AG10803 (cell line): ENCODE measurements at regions not wholly inside any gene's neighbourhood (a gene's known extent, or its start where the extent isn't known, plus 50 kb on each side); places are given as distances from the start of the nearest gene placed in this dataset.

Source experiments
- DNase-seq: peaks from one replicate; pipeline ENCODE4 v3.0.0; 2010; ENCODE audit warnings: low read depth
- H3K4me3 ChIP-seq: 2 replicates; pipeline ENCODE4 v1.5.1; 2011; ENCODE audit warnings: mild to moderate bottlenecking, low read length, control low read depth
- CTCF ChIP-seq: conservative IDR thresholded peaks from 2 replicates; pipeline ENCODE4 v1.5.1; 2011; ENCODE audit warnings: mild to moderate bottlenecking, low read length, control low read depth, inconsistent platforms

DNA sequence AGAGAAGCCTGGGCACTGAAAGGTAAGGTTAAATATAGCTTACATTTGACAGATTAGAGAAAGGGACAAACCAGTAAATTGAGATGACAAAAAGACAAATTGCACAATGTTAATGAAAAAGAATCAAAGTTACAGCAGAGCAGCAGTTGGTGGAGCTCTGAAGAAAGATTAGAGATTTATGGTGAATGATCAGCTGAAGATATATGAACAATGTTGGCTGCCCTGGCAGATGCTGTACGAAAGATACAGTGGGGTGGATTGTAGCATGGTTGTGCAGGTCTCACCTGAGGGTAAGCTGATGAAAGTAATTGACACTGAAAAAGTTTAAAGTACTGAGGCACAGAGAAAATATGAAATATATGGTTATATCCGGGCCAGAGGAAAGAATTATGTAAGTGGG, 492.1 kb downstream of the ARHGEF28 start:
- DNase-seq, result no peak
- no peak overlapping the region for H3K4me3 ChIP-seq
- no peak for TF ChIP-seq CTCF

DNA sequence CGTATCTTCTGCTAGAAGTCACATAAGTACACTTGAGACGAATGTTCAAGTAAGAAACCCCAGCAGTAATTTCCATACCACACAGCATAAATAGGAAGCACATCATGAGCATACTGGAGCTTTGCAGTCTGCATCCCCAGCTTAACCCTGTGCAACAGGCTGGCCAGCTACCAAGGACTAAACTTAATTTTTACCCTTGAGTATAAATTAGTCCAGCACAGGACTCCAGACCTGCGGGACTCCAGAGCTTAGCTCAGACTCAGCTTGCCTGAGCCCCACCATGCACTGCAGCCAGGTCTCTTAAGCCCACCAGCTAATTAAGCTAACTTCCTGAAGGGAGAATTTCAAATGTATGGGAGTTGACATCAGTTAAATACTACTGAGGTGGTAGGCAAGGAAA, 491.0 kb downstream of the ARHGEF28 start:
- TF ChIP-seq CTCF, result no peak
- no peak for DNase-seq
- no peak overlapping the region for H3K4me3 ChIP-seq

DNA sequence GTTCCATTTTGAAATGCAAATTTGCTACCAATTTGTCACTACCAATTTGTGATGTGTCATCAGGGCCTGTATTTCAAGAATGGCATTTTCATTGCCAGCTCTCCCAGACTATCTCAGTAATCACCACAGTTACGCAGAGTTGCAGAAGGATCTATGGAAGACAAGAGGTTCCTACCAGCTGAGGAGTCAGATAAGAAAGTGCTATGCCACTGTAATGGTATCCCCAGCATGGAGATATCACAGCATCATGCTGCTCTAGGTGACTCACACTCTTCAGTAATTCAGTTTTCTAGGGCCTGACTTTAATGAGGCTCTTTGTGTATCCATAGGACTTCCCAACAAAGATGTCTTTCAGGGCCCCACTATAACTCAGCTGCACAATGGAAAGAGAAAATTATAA, 490.3 kb downstream of the ARHGEF28 start:
- no peak for DNase-seq
- no peak for TF ChIP-seq CTCF
- H3K4me3 ChIP-seq, result no peak overlapping the region

GRCh38 chr5:74113927-74114326, 487.9 kb downstream of the ARHGEF28 start:
- H3K4me3 ChIP-seq, result no peak overlapping the region
- DNase-seq, result no peak
- TF ChIP-seq CTCF, result no peak

DNA sequence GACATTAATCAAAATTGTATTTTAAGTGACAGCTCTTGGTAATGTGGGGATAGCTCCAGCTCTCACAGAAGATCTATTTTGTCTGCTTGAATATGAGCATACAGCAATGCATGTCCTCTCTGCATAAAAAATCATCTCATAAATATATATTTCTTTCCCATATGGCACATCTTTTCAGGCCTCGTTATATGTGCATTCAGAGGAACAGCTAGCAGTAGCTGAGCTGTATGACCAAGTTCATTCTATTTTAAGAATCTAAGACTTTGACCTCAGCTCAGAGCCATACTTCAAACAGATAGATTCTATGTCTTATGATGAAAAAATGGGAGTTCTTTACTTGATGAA, 487.2 kb downstream of the ARHGEF28 start:
- no peak for TF ChIP-seq CTCF
- H3K4me3 ChIP-seq, result no peak overlapping the region
- no peak for DNase-seq

- H3K4me3 ChIP-seq, result no peak overlapping the region
- DNase-seq, result no peak
These were observed 486.6 kb downstream of the ARHGEF28 start for GRCh38 chr5:74112372-74113195.

More at GRCh38 chr5:74112372-74113195, 486.6 kb downstream of the ARHGEF28 start:
- no peak for TF ChIP-seq CTCF
